GM23248 (cell line): ENCODE measurements at regions not wholly inside any gene's neighbourhood (a gene's known extent, or its start where the extent isn't known, plus 50 kb on each side); places are given as distances from the start of the nearest gene placed in this dataset.

ENCODE experiments used
- DNase-seq: peaks from one replicate; pipeline ENCODE4 v3.0.0-alpha.2; 2015
- H2AFZ ChIP-seq: fragments of 200-600 bp; sonication (generic); 2 replicates; pipeline ENCODE4 v1.6.1; 2016; ENCODE audit warnings: antibody characterized with exemption
- H3F3A ChIP-seq: fragments of 200-600 bp; sonication (generic); 2 replicates; pipeline ENCODE4 v1.6.1; 2016; ENCODE audit warnings: mild to moderate bottlenecking, antibody characterized with exemption, mixed run types; ENCODE audit not compliant: insufficient read depth
- H3K27ac ChIP-seq: fragments of 200-600 bp; sonication (generic); 2 replicates; pipeline ENCODE4 v1.5.1; 2016; ENCODE audit warnings: mild to moderate bottlenecking
- H3K27me3 ChIP-seq: fragments of 200-600 bp; sonication (generic); replicated peaks from 2 replicates; pipeline ENCODE4 v1.6.1; 2016; ENCODE audit warnings: mild to moderate bottlenecking; ENCODE audit not compliant: insufficient read depth
- H3K36me3 ChIP-seq: fragments of 200-600 bp; sonication (generic); 2 replicates; pipeline ENCODE4 v1.6.1; 2016; ENCODE audit warnings: low read depth, mild to moderate bottlenecking
- H3K4me1 ChIP-seq: fragments of 200-600 bp; sonication (generic); 2 replicates; pipeline ENCODE4 v1.6.1; 2016; ENCODE audit warnings: mild to moderate bottlenecking; ENCODE audit not compliant: insufficient read depth
- H3K4me2 ChIP-seq: fragments of 200-600 bp; sonication (generic); one replicate; pipeline ENCODE4 v1.6.1; 2016; ENCODE audit warnings: mild to moderate bottlenecking; ENCODE audit not compliant: unreplicated experiment
- H3K4me3 ChIP-seq: fragments of 200-600 bp; sonication (generic); 2 replicates; pipeline ENCODE4 v1.5.1; 2016; ENCODE audit warnings: mild to moderate bottlenecking
- H3K79me2 ChIP-seq: fragments of 200-600 bp; sonication (generic); 2 replicates; pipeline ENCODE4 v1.6.1; 2016; ENCODE audit warnings: mild to moderate bottlenecking; ENCODE audit not compliant: insufficient read depth
- H3K9ac ChIP-seq: fragments of 200-600 bp; sonication (generic); 2 replicates; pipeline ENCODE4 v1.6.1; 2016; ENCODE audit warnings: mild to moderate bottlenecking
- H3K9me2 ChIP-seq: fragments of 200-600 bp; sonication (generic); 2 replicates; pipeline ENCODE4 v1.6.1; 2016; ENCODE audit warnings: mixed run types, mild to moderate bottlenecking, moderate library complexity; ENCODE audit not compliant: insufficient read depth
- H3K9me3 ChIP-seq: fragments of 200-600 bp; sonication (generic); one replicate; pipeline ENCODE4 v1.6.1; 2017; ENCODE audit warnings: low read depth
- H4K20me1 ChIP-seq: fragments of 200-600 bp; sonication (generic); 2 replicates; pipeline ENCODE4 v1.6.0; 2016; ENCODE audit not compliant: insufficient read depth
- EZH2 ChIP-seq: fragments of 200-600 bp; sonication (generic); IDR thresholded peaks from 2 replicates; pipeline ENCODE4 v1.6.1; 2018; ENCODE audit warnings: antibody characterized with exemption, mild to moderate bottlenecking; ENCODE audit not compliant: insufficient read depth, poor library complexity, severe bottlenecking
- EZH2phosphoT487 ChIP-seq: fragments of 200-600 bp; sonication (generic); IDR thresholded peaks from 2 replicates; pipeline ENCODE4 v1.6.1; 2018; ENCODE audit warnings: antibody characterized with exemption, moderate library complexity, mild to moderate bottlenecking, low read depth; ENCODE audit not compliant: insufficient read depth
- WGBS, 2 experiments: methylation state at CpG; one replicate each; pipeline ENCODE4 v1.1.6; 2015 to 2017; ENCODE audit warnings: low lambda C conversion rate in 2 of 2, low coverage in 1 of 2; ENCODE audit errors: missing lambda C conversion rate in 2 of 2; 5-methylcytosine and 5-hydroxymethylcytosine counted together
- in situ Hi-C: fragments of 300-500 bp; cut with MboI; formaldehyde crosslinking; loops from 2 replicates; pipeline ENCODE4 v1.15.0; 2020

- H3K36me3 ChIP-seq = no peaks in the 10 kb centered on the region
- H3K79me2 ChIP-seq = no peaks in the 10 kb centered on the region
- no peak overlapping the region for H3K4me2 ChIP-seq
- H3K27ac ChIP-seq = no peak overlapping the region
- H3K4me1 ChIP-seq = no peaks in the 10 kb centered on the region
- no peaks in the 10 kb centered on the region for H3F3A ChIP-seq
- no peaks in the 10 kb centered on the region for H3K9me3 ChIP-seq
- in situ Hi-C loops = no loop called here
- H3K9ac ChIP-seq = no peak overlapping the region
- H3K27me3 ChIP-seq = no peaks in the 10 kb centered on the region
- TF ChIP-seq EZH2 = no peak
- no peak for TF ChIP-seq EZH2phosphoT487
- H2AFZ ChIP-seq = no peak overlapping the region
- H4K20me1 ChIP-seq = no peaks in the 10 kb centered on the region
- no peaks in the 10 kb centered on the region for H3K9me2 ChIP-seq
- H3K4me3 ChIP-seq = no peak overlapping the region
- DNase-seq = peak; percentile 50
Observed at GRCh38 chr16:52976539-52977167, 76.0 kb downstream of the CHD9NB start.

GRCh38 chr16:52967744-52968143 is 85.0 kb downstream of the CHD9NB start:
- Histone ChIP-seq H3K9me2 (no peaks in the 10 kb centered on the region), H3F3A (no peaks in the 10 kb centered on the region)
- in situ Hi-C loops = no loop called here

GRCh38 chr16:52964290-52964689 is 88.4 kb downstream of the CHD9NB start:
- WGBS, 2 experiments = 40 to 41% methylated on average over 2 of the region's 2 CpGs

More at GRCh38 chr16:52967744-52968143, 85.0 kb downstream of the CHD9NB start:
- no peaks in the 10 kb centered on the region for H3K79me2 ChIP-seq
- H3K9ac ChIP-seq = no peak overlapping the region
- H3K9me3 ChIP-seq = no peaks in the 10 kb centered on the region
- no peak overlapping the region for H3K4me2 ChIP-seq
- no peak for DNase-seq
- no peak overlapping the region for H3K4me3 ChIP-seq
- TF ChIP-seq EZH2phosphoT487 (no peak), EZH2 (no peak)
- H3K27ac ChIP-seq = no peak overlapping the region
- H3K4me1 ChIP-seq = 0 out of 2 replicates have a peak, but pooled peaks cover 6% of the 10 kb centered on the region
- H3K36me3 ChIP-seq = no peaks in the 10 kb centered on the region
- no peaks in the 10 kb centered on the region for H3K27me3 ChIP-seq
- H4K20me1 ChIP-seq = no peaks in the 10 kb centered on the region
- H2AFZ ChIP-seq = no peak overlapping the region

GRCh38 chr16:52963855-52964242 is 88.8 kb downstream of the CHD9NB start:
- no peak overlapping the region for H3K9ac ChIP-seq
- H4K20me1 ChIP-seq = no peaks in the 10 kb centered on the region
- no peak overlapping the region for H3K27ac ChIP-seq
- H3K4me2 ChIP-seq = no peak overlapping the region
- in situ Hi-C loops = no loop called here
- H3K36me3 ChIP-seq = no peaks in the 10 kb centered on the region
- H3K79me2 ChIP-seq = no peaks in the 10 kb centered on the region
- WGBS, 2 experiments = 18 to 21% methylated on average over 4 of the region's 4 CpGs
- no peaks in the 10 kb centered on the region for H3K9me3 ChIP-seq
- TF ChIP-seq EZH2 = no peak
- no peak for TF ChIP-seq EZH2phosphoT487
- H3F3A ChIP-seq = no peaks in the 10 kb centered on the region
- no peak for DNase-seq
- 0 out of 2 replicates have a peak, but pooled peaks cover 6% of the 10 kb centered on the region for H3K4me1 ChIP-seq
- H3K27me3 ChIP-seq = no peaks in the 10 kb centered on the region
- H3K9me2 ChIP-seq = no peaks in the 10 kb centered on the region
- H3K4me3 ChIP-seq = no peak overlapping the region
- H2AFZ ChIP-seq = no peak overlapping the region

More at GRCh38 chr16:52964290-52964689, 88.4 kb downstream of the CHD9NB start:
- Histone ChIP-seq H3F3A (no peaks in the 10 kb centered on the region), H3K9ac (no peak overlapping the region), H2AFZ (no peak overlapping the region), H3K4me2 (no peak overlapping the region), H3K9me2 (no peaks in the 10 kb centered on the region), H3K36me3 (no peaks in the 10 kb centered on the region), H3K79me2 (no peaks in the 10 kb centered on the region), H3K27ac (no peak overlapping the region), H3K27me3 (no peaks in the 10 kb centered on the region), H3K9me3 (no peaks in the 10 kb centered on the region), H3K4me1 (0 out of 2 replicates have a peak, but pooled peaks cover 6% of the 10 kb centered on the region), H3K4me3 (no peak overlapping the region), H4K20me1 (no peaks in the 10 kb centered on the region)
- TF ChIP-seq EZH2 = no peak
- TF ChIP-seq EZH2phosphoT487 = no peak
- in situ Hi-C loops = no loop called here
- peak; percentile 25 for DNase-seq
